Upper lobe of left lung (tissue), 4 donors: ENCODE measurements at regions not wholly inside any gene's neighbourhood (a gene's known extent, or its start where the extent isn't known, plus 50 kb on each side); places are given as distances from the start of the nearest gene placed in this dataset.

Experiments used
- CTCF ChIP-seq, 6 experiments: fragments of 450-650 bp in 4 of 6; fragments of 200-600 bp in 2 of 6; sonication (generic) in 2 of 6; IDR thresholded peaks; one replicate each; pipeline ENCODE4 v1.5.1; 2016 to 2019; ENCODE audit warnings: antibody characterized with exemption in 6 of 6
- POLR2A ChIP-seq, 4 donors: fragments of 450-650 bp; IDR thresholded peaks; one replicate each; pipeline ENCODE4 v1.5.1; 2016 to 2017; ENCODE audit warnings: antibody characterized with exemption in 4 of 4, mild to moderate bottlenecking in 2 of 4

GRCh38 chr3:54046641-54047214, 75.6 kb upstream of the CACNA2D3 start:
- no peak for TF ChIP-seq POLR2A (IDR thresholded peaks at IDR 0.05)
- no peak for TF ChIP-seq CTCF (IDR thresholded peaks at IDR 0.05)
